Loucy (cell line): ENCODE measurements at regions not wholly inside any gene's neighbourhood (a gene's known extent, or its start where the extent isn't known, plus 50 kb on each side); places are given as distances from the start of the nearest gene placed in this dataset.

ENCODE experiments used
- H2AFZ ChIP-seq: fragments of 200-600 bp; sonication (generic); 2 replicates; pipeline ENCODE4 v1.6.0; 2016; ENCODE audit warnings: antibody characterized with exemption, mild to moderate bottlenecking, low read length, moderate library complexity
- H3F3A ChIP-seq: fragments of 200-600 bp; 2 replicates; pipeline ENCODE4 v1.6.0; 2016; ENCODE audit warnings: antibody characterized with exemption, low read depth, mild to moderate bottlenecking
- H3K27me3 ChIP-seq: fragments of 200-600 bp; sonication (generic); 2 replicates; pipeline ENCODE4 v1.6.1; 2014; ENCODE audit warnings: low read length, mild to moderate bottlenecking; ENCODE audit not compliant: insufficient read depth, poor library complexity, severe bottlenecking
- H3K36me3 ChIP-seq: fragments of 200-600 bp; sonication (generic); 2 replicates; pipeline ENCODE4 v1.6.1; 2016; ENCODE audit warnings: low read length; ENCODE audit not compliant: insufficient read depth
- H3K4me1 ChIP-seq: fragments of 200-600 bp; sonication (generic); 2 replicates; pipeline ENCODE4 v1.5.1; 2014; ENCODE audit warnings: low read length, mild to moderate bottlenecking; ENCODE audit not compliant: insufficient read depth, poor library complexity, severe bottlenecking
- H3K4me2 ChIP-seq: fragments of 200-600 bp; sonication (generic); 2 replicates; pipeline ENCODE4 v1.6.0; 2014; ENCODE audit warnings: antibody characterized with exemption, low read length, low read depth, mild to moderate bottlenecking; ENCODE audit not compliant: poor library complexity, severe bottlenecking
- H3K4me3 ChIP-seq: fragments of 200-600 bp; sonication (generic); 2 replicates; pipeline ENCODE4 v1.5.1; 2014; ENCODE audit warnings: low read length, mild to moderate bottlenecking, mixed read lengths; ENCODE audit not compliant: poor library complexity, severe bottlenecking
- H3K79me2 ChIP-seq: fragments of 200-600 bp; sonication (generic); 2 replicates; pipeline ENCODE4 v1.6.1; 2014; ENCODE audit warnings: low read length; ENCODE audit not compliant: insufficient read depth
- H3K9ac ChIP-seq: fragments of 200-600 bp; sonication (generic); 2 replicates; pipeline ENCODE4 v1.6.0; 2014; ENCODE audit warnings: mild to moderate bottlenecking, low read depth, low read length, moderate library complexity; ENCODE audit not compliant: poor library complexity, severe bottlenecking
- H3K9me2 ChIP-seq: fragments of 200-600 bp; sonication (generic); replicated peaks from 2 replicates; pipeline ENCODE4 v1.6.1; 2016; ENCODE audit warnings: low read depth, low read length, mixed read lengths
- H3K9me3 ChIP-seq: fragments of 200-600 bp; sonication (generic); 2 replicates; pipeline ENCODE4 v1.6.1; 2014; ENCODE audit warnings: mild to moderate bottlenecking, antibody characterized with exemption, low read length, low read depth; ENCODE audit not compliant: insufficient read depth
- H4K20me1 ChIP-seq: fragments of 200-600 bp; sonication (generic); 2 replicates; pipeline ENCODE4 v1.6.0; 2014; ENCODE audit warnings: antibody characterized with exemption, low read length, mild to moderate bottlenecking; ENCODE audit not compliant: insufficient read depth, poor library complexity, severe bottlenecking
- EZH2phosphoT487 ChIP-seq: fragments of 200-600 bp; IDR thresholded peaks from 2 replicates; pipeline ENCODE4 v1.6.1; 2018; ENCODE audit warnings: antibody characterized with exemption, mild to moderate bottlenecking, moderate library complexity, borderline replicate concordance
- TF ChIP-seq, protein P1 (sequence below): fragments of 200-600 bp; sonication (generic); conservative IDR thresholded peaks from 2 replicates; pipeline ENCODE4 v1.5.1; 2014; ENCODE audit warnings: mild to moderate bottlenecking, antibody characterized with exemption, low read length

DNA sequence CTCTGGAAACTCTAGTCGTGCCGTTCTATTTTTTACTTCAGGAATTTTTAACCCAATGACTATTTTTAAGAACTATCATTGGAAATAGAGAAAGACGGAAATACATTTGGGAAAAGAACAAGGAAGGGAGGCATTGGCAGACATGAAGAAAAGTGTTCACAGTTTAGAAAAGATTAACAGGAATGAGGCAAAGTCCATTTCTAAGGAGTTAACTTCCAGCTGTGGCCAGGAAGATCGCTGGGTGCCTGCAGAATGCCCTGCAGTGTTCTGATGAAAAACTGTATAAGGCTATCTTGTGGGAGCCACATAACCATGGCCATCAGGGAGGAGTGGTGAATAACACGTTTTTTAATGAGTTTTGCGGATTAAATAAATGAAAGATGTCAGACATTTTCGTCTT is 150.6 kb upstream of the VCX3A start:
- no peak for TF ChIP-seq EZH2phosphoT487
- TF ChIP-seq, protein P1, sequence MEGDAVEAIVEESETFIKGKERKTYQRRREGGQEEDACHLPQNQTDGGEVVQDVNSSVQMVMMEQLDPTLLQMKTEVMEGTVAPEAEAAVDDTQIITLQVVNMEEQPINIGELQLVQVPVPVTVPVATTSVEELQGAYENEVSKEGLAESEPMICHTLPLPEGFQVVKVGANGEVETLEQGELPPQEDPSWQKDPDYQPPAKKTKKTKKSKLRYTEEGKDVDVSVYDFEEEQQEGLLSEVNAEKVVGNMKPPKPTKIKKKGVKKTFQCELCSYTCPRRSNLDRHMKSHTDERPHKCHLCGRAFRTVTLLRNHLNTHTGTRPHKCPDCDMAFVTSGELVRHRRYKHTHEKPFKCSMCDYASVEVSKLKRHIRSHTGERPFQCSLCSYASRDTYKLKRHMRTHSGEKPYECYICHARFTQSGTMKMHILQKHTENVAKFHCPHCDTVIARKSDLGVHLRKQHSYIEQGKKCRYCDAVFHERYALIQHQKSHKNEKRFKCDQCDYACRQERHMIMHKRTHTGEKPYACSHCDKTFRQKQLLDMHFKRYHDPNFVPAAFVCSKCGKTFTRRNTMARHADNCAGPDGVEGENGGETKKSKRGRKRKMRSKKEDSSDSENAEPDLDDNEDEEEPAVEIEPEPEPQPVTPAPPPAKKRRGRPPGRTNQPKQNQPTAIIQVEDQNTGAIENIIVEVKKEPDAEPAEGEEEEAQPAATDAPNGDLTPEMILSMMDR = no peak
- Histone ChIP-seq H3K79me2 (no peaks in the 10 kb centered on the region), H3K4me3 (no peak overlapping the region), H3K9me3 (no peaks in the 10 kb centered on the region), H3K9me2 (no peaks in the 10 kb centered on the region), H3K4me1 (no peaks in the 10 kb centered on the region), H3K36me3 (no peaks in the 10 kb centered on the region), H3K9ac (no peak overlapping the region), H4K20me1 (no peaks in the 10 kb centered on the region), H2AFZ (no peak overlapping the region), H3F3A (no peaks in the 10 kb centered on the region), H3K27me3 (no peaks in the 10 kb centered on the region), H3K4me2 (no peak overlapping the region)

DNA sequence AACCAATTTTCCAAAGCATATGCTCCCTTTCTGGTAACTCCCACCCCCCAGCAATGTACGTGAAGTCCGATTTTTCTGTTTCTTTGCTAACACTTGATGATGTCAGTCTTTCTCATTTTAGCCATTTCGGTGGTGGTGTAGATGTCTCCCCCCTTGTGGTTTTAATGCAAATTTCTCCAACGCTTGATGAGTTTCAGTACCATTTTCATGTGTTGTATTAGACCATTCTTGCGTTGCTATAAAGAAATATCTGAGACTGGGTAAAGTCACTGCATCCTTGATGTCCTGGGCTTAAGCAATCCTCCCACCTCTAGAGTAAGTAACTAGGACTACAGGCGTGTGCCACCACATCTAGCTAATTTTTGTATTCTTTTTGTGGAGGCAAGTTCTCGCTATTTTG is 148.4 kb upstream of the VCX3A start:
- Histone ChIP-seq H3K4me2 (no peak overlapping the region), H3K36me3 (no peaks in the 10 kb centered on the region), H3K27me3 (no peaks in the 10 kb centered on the region), H3K9ac (no peak overlapping the region), H3F3A (no peaks in the 10 kb centered on the region), H3K4me3 (no peak overlapping the region), H3K9me3 (no peaks in the 10 kb centered on the region), H4K20me1 (no peaks in the 10 kb centered on the region), H2AFZ (no peak overlapping the region), H3K4me1 (no peaks in the 10 kb centered on the region), H3K79me2 (no peaks in the 10 kb centered on the region), H3K9me2 (no peaks in the 10 kb centered on the region)
- TF ChIP-seq, protein P1 = no peak
- TF ChIP-seq EZH2phosphoT487 = no peak

DNA sequence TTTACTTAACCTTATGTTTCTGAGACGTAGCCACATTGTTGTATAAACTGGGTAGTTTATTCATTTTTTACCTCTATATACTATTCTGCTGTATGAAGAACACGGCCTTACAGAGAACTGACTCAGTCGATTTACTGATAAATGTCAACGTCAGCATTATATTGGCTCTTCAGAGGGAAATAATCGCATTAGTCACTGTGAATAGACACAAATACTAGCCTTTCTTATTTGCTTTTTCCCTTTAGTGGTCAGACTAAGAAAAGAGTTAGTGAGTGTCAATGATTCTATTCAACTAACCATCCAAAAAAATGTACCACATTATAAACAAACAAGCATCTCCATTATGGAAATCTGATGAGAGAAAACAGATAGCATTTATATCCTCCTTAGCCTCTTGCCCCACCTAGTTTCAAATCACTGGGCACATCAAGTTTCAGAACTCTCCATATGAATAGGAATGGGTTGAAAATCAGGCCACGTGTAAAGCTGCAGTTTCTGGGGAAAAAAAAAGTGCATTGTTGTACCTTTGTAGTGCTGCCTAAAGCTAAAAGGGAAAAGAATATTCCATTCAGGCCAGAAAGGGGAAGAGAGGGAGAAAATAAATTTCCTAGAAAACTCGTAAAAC is 146.7 kb upstream of the VCX3A start:
- Histone ChIP-seq H3K4me3 (no peak overlapping the region), H3K9ac (no peak overlapping the region), H3F3A (no peaks in the 10 kb centered on the region), H3K27me3 (no peaks in the 10 kb centered on the region), H3K4me1 (no peaks in the 10 kb centered on the region), H3K79me2 (no peaks in the 10 kb centered on the region), H2AFZ (no peak overlapping the region), H3K9me2 (no peaks in the 10 kb centered on the region), H4K20me1 (no peaks in the 10 kb centered on the region), H3K9me3 (no peaks in the 10 kb centered on the region), H3K4me2 (no peak overlapping the region), H3K36me3 (no peaks in the 10 kb centered on the region)
- TF ChIP-seq EZH2phosphoT487 = no peak
- TF ChIP-seq, protein P1 = no peak
